Loucy (cell line): ENCODE measurements at regions not wholly inside any gene's neighbourhood (a gene's known extent, or its start where the extent isn't known, plus 50 kb on each side); places are given as distances from the start of the nearest gene placed in this dataset.

Experiments used
- H2AFZ ChIP-seq: fragments of 200-600 bp; sonication (generic); 2 replicates; pipeline ENCODE4 v1.6.0; 2016; ENCODE audit warnings: antibody characterized with exemption, mild to moderate bottlenecking, low read length, moderate library complexity
- H3F3A ChIP-seq: fragments of 200-600 bp; 2 replicates; pipeline ENCODE4 v1.6.0; 2016; ENCODE audit warnings: antibody characterized with exemption, low read depth, mild to moderate bottlenecking
- H3K27me3 ChIP-seq: fragments of 200-600 bp; sonication (generic); 2 replicates; pipeline ENCODE4 v1.6.1; 2014; ENCODE audit warnings: low read length, mild to moderate bottlenecking; ENCODE audit not compliant: insufficient read depth, poor library complexity, severe bottlenecking
- H3K36me3 ChIP-seq: fragments of 200-600 bp; sonication (generic); 2 replicates; pipeline ENCODE4 v1.6.1; 2016; ENCODE audit warnings: low read length; ENCODE audit not compliant: insufficient read depth
- H3K4me1 ChIP-seq: fragments of 200-600 bp; sonication (generic); 2 replicates; pipeline ENCODE4 v1.5.1; 2014; ENCODE audit warnings: low read length, mild to moderate bottlenecking; ENCODE audit not compliant: insufficient read depth, poor library complexity, severe bottlenecking
- H3K4me2 ChIP-seq: fragments of 200-600 bp; sonication (generic); 2 replicates; pipeline ENCODE4 v1.6.0; 2014; ENCODE audit warnings: antibody characterized with exemption, low read length, low read depth, mild to moderate bottlenecking; ENCODE audit not compliant: poor library complexity, severe bottlenecking
- H3K4me3 ChIP-seq: fragments of 200-600 bp; sonication (generic); 2 replicates; pipeline ENCODE4 v1.5.1; 2014; ENCODE audit warnings: low read length, mild to moderate bottlenecking, mixed read lengths; ENCODE audit not compliant: poor library complexity, severe bottlenecking
- H3K79me2 ChIP-seq: fragments of 200-600 bp; sonication (generic); 2 replicates; pipeline ENCODE4 v1.6.1; 2014; ENCODE audit warnings: low read length; ENCODE audit not compliant: insufficient read depth
- H3K9ac ChIP-seq: fragments of 200-600 bp; sonication (generic); 2 replicates; pipeline ENCODE4 v1.6.0; 2014; ENCODE audit warnings: mild to moderate bottlenecking, low read depth, low read length, moderate library complexity; ENCODE audit not compliant: poor library complexity, severe bottlenecking
- H3K9me2 ChIP-seq: fragments of 200-600 bp; sonication (generic); replicated peaks from 2 replicates; pipeline ENCODE4 v1.6.1; 2016; ENCODE audit warnings: low read depth, low read length, mixed read lengths
- H3K9me3 ChIP-seq: fragments of 200-600 bp; sonication (generic); 2 replicates; pipeline ENCODE4 v1.6.1; 2014; ENCODE audit warnings: mild to moderate bottlenecking, antibody characterized with exemption, low read length, low read depth; ENCODE audit not compliant: insufficient read depth
- H4K20me1 ChIP-seq: fragments of 200-600 bp; sonication (generic); 2 replicates; pipeline ENCODE4 v1.6.0; 2014; ENCODE audit warnings: antibody characterized with exemption, low read length, mild to moderate bottlenecking; ENCODE audit not compliant: insufficient read depth, poor library complexity, severe bottlenecking
- EZH2phosphoT487 ChIP-seq: fragments of 200-600 bp; IDR thresholded peaks from 2 replicates; pipeline ENCODE4 v1.6.1; 2018; ENCODE audit warnings: antibody characterized with exemption, mild to moderate bottlenecking, moderate library complexity, borderline replicate concordance
- TF ChIP-seq, protein P1 (sequence below): fragments of 200-600 bp; sonication (generic); conservative IDR thresholded peaks from 2 replicates; pipeline ENCODE4 v1.5.1; 2014; ENCODE audit warnings: mild to moderate bottlenecking, antibody characterized with exemption, low read length

DNA sequence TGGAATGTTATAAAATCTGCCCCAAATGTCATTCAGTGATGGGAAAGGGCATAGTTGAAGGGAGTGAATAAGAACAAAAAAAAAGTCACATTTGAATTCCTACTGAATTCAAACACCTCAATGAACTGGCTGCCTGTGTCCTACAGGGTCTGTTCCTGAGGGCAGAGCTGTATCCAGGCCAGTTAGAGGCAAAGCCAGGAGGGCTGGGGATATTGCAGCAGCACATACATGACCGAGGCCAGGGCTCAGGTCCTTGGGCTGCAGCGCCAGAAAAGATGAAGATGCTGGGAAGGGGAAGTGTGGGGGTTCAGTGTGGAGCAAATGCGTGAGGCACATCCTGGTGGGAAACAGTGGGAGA is 449.2 kb downstream of the SIPA1L2 start:
- Histone ChIP-seq H3K27me3 (no peaks in the 10 kb centered on the region), H3K4me1 (no peaks in the 10 kb centered on the region), H3K36me3 (no peaks in the 10 kb centered on the region), H4K20me1 (no peaks in the 10 kb centered on the region), H3K9ac (no peak overlapping the region), H3K4me2 (no peak overlapping the region), H3K4me3 (no peak overlapping the region), H3K9me2 (no peaks in the 10 kb centered on the region), H3F3A (no peaks in the 10 kb centered on the region), H3K9me3 (no peaks in the 10 kb centered on the region), H2AFZ (no peak overlapping the region), H3K79me2 (no peaks in the 10 kb centered on the region)
- TF ChIP-seq, protein P1, sequence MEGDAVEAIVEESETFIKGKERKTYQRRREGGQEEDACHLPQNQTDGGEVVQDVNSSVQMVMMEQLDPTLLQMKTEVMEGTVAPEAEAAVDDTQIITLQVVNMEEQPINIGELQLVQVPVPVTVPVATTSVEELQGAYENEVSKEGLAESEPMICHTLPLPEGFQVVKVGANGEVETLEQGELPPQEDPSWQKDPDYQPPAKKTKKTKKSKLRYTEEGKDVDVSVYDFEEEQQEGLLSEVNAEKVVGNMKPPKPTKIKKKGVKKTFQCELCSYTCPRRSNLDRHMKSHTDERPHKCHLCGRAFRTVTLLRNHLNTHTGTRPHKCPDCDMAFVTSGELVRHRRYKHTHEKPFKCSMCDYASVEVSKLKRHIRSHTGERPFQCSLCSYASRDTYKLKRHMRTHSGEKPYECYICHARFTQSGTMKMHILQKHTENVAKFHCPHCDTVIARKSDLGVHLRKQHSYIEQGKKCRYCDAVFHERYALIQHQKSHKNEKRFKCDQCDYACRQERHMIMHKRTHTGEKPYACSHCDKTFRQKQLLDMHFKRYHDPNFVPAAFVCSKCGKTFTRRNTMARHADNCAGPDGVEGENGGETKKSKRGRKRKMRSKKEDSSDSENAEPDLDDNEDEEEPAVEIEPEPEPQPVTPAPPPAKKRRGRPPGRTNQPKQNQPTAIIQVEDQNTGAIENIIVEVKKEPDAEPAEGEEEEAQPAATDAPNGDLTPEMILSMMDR = no peak
- no peak for TF ChIP-seq EZH2phosphoT487

DNA sequence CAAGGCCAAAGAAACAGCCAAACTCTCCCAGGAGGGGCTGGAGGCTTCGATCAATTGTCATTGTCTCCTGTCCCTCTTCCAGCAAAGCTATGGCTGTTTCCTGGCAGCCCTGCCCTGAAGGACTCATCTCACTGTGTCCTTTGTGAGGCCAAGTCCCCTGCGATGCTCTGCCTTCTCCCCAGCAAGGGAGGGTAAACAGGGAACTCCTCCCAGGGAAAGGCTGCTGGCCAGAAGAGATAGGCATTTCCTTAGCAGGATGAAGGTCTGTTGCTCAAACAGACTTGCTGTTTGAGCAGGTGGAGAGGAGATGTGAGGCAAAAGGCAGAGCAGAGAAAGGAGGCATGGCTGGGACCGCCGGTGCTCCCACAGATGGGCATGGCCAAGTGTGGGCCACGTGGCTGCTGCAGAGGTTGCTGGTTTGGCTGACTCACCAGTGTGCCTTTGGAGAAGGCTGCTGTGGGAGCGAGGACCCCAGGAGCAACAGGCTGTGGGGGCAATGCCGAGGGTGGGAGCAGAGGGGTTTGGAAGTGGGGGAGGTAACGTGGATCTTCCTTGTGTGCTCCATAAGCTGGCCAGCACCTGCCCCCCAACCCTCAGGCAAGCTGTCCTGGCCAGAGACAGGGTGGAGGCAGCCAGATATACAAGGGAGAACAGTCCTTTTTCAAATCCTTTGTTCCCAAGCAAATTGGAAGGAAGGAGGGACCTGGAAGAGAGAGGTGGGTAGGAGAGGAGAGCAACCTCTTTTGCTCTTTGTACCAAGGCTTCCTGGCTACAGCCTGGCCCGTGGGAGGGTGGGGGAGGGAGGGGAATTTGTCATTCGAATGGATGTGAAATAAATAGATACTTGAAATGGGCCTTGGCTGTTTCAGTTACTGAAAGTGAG is 449.8 kb downstream of the SIPA1L2 start:
- Histone ChIP-seq H3K4me1 (no peaks in the 10 kb centered on the region), H3K9me2 (no peaks in the 10 kb centered on the region), H3K36me3 (no peaks in the 10 kb centered on the region), H3K4me2 (no peak overlapping the region), H3K79me2 (no peaks in the 10 kb centered on the region), H3K9ac (no peak overlapping the region), H3K27me3 (no peaks in the 10 kb centered on the region), H4K20me1 (no peaks in the 10 kb centered on the region), H3K4me3 (no peak overlapping the region), H3K9me3 (no peaks in the 10 kb centered on the region), H2AFZ (no peak overlapping the region), H3F3A (no peaks in the 10 kb centered on the region)
- no peak for TF ChIP-seq EZH2phosphoT487
- TF ChIP-seq, protein P1 = no peak

DNA sequence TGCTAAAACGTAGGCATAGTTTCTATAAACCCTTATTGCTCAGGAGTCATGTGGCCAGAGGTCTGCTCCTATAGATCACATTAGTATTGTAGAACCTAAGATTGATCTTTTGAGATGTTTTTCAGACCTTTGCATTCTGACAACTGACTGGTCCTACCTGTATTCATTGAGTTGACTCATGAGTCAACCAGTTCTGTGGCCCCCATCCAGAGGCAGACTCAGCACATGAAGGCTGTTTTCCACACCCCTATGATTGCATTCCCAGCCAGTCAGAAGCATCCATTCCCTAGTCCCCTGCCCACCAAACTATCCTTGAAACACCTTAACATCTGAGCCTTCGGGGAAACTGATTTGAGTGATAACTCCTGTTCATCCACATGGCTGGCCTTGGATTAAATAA is 451.7 kb downstream of the SIPA1L2 start:
- H3K36me3 ChIP-seq = no peaks in the 10 kb centered on the region
- no peak overlapping the region for H3K9ac ChIP-seq
- TF ChIP-seq, protein P1 = no peak
- TF ChIP-seq EZH2phosphoT487 = no peak
- no peaks in the 10 kb centered on the region for H4K20me1 ChIP-seq
- H3K79me2 ChIP-seq = no peaks in the 10 kb centered on the region
- no peak overlapping the region for H2AFZ ChIP-seq
- no peak overlapping the region for H3K4me3 ChIP-seq
- no peaks in the 10 kb centered on the region for H3K9me2 ChIP-seq
- H3F3A ChIP-seq = no peaks in the 10 kb centered on the region
- H3K27me3 ChIP-seq = no peaks in the 10 kb centered on the region
- no peaks in the 10 kb centered on the region for H3K4me1 ChIP-seq
- no peaks in the 10 kb centered on the region for H3K9me3 ChIP-seq
- H3K4me2 ChIP-seq = no peak overlapping the region
